ENCODE measurements at regions not wholly inside any gene's neighbourhood (a gene's known extent, or its start where the extent isn't known, plus 50 kb on each side); places are given as distances from the start of the nearest gene placed in this dataset.

DNA sequence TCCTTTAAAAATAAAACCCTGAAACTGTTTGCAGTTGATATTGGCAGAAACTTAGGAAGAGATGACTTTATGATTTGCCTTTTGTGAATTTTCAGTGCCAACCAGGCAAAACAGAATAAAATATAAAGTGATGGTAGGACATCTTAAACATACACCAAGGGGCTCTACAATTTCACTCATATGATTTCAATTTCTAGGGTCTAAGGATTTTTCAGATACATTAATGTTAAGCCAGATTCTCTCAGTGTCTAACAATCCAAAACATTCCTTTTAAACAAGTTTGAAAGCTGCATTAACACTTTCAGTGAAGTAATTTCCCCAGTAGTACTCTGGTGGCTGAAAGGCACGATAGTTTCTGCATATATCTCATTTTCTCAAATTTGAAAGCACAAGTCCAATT, 1262.0 kb upstream of the ADGRL3 start:
- DNase-seq: no peak

DNA sequence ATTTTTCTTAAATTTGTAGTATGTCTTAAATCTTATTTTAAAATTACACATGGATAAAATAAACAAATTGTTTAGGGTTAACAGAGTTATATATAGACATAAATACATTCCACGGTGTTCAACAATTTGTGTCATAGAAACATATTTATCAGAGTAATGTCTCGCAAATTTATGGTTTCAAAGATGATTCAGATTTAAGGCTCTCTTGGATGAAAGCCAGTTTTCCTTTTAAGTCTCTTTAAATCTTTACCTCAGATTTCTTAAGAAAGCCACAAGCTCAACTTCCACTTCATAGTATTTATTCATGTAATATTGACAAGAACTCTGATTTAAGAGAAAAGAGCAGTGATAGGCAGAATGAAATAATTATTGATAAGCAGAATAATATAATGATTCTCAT, 1254.8 kb upstream of the ADGRL3 start:
- DNase-seq: no peak

DNA sequence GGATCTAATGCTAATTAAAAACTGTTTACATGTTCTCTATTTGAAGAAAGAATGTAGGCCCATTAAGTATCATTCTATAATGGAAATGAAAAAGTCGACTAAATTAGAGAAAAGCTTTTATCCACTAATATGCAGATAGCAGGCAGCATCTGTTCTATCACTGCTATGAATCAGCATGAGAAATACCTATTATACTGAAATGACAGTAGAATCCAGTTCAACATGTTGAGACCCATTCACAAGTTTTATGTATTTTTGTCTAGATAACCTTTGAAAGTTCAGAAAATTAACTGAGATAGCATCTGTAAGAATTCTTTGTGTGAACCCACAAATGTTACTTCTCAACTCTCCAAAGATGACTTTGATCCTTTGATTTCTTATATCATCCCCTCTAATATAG, 1254.4 kb upstream of the ADGRL3 start:
- no peak for DNase-seq

DNA sequence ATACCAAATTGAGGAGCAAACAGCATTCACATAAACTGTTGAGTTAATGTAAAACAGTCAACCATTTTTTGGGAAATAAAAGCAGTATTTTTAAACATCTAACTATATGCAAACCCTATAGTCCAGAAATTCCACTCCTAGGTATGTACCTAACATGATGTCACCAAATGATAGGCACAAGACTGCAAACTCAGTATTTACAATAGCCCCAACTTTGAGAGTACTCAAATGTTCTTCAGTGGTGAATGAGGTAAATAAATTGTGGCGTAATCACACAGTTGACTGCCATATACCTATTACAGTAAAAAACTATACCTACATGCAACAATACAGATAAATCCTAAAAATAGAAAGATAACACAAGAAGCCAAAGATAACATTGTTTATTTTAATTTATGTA, 1243.8 kb upstream of the ADGRL3 start:
- DNase-seq: no peak

DNA sequence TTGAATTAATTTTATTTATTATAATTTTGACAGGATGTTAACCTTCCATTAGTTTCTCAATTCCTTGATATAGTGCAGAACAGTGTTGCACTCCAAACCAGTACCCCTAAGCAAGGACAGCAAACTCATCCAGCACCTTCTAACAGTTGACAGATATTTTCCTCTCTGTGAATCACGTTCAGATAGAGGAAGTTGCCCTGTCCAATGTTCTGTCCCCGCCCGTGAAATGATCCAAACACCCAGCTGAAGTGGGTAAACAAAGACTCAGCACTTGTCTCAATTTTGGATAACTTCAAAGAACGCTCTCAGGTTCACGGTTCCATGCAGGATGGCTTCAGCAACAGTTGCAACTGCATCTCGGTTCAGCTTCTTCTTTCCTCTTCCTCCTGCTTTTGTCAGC, 1240.0 kb upstream of the ADGRL3 start:
- DNase-seq: peak; percentile 8

DNA sequence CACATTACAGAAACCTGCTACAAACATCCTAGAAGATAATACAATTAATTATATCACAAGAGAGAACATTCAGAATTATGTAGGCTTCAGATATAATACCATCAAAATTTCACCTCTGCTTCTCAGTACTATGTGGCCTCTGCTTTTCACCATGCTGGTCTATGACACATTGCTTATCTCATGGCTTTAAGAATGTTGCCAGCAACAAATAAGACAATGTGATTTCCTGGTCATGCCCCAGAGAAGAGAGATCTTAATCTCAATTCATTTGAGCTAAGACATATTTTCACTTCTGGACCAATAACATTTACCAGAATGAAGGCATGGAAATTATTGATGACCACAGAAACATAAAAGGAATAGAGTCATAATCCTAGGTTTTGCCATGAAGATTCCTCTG, 1233.4 kb upstream of the ADGRL3 start:
- DNase-seq: peak; percentile 12

DNA sequence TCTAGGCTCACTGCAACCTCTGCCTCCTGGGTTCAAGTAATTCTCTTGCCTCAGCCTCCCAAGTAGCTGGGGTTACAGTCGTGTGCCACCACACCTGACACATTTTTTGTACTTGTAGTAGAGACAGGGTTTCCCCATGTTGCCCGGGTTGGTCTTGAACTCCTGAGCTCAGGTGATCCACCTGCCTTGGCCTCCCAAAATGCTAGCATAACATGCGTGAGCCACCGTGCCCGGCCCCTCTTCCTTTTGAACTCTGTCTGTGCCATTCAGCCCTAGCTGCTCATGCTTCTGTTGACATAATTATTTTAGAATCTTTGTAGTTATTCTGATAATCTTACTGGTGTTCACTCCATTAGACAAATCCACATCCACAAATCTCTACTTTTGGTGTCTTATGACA, 1231.3 kb upstream of the ADGRL3 start:
- no peak for DNase-seq

DNA sequence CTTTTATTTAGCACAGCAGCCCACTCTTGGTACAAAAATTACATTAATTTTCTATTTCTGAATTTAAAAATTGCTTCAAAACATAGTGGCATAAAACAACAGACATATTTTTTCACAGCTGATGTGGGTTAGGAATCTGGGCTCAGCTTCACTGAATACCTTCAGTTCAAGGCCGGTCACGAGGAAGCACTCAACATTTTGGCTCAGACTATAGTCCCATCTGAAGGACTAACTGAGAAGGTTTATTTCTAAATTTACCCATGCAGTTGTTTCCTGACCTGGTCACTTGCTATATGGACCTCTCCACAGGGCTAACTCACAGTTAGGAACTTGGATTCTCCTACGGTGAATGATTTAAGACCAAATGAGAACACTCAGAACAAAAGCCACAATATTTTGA, 1230.2 kb upstream of the ADGRL3 start:
- no peak for DNase-seq

DNA sequence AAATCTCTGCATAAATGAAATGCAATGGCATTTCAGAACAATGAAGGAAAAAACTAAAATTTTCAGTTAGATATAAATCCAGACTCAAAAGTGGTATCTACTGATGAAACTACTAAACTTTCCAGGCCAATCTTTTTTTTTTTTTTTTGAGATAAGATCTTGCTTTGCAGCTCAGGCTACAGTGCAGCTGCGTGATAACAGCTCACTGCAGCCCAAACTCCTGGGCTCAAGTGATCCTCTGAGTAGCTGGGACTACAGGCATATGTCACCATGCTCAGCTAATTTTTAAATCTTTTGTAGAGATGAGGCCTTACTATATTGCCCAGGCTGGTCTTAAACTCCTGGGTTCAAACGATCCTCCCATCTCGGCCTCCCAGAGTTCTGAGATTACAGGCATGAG, 1228.2 kb upstream of the ADGRL3 start:
- DNase-seq: peak; percentile 37

DNA sequence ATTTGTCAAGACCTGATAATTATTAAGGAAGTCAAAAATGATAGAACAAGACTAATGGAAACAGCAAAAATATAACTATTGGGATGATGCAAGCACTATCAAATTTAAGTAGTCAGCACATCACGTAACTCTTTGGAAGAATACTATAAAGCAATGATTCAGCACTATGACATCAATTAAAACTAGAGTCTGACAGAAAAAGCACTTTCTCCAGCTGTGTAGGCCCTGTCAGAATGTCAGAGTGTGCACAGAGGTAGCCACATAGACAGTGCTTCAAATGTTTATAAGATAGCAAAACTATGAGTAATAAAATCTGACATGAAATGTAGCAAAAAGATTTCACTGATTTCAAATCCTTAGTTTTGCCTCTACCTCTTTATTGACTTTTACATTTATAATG, 1226.6 kb upstream of the ADGRL3 start:
- DNase-seq: peak; percentile 65

DNA sequence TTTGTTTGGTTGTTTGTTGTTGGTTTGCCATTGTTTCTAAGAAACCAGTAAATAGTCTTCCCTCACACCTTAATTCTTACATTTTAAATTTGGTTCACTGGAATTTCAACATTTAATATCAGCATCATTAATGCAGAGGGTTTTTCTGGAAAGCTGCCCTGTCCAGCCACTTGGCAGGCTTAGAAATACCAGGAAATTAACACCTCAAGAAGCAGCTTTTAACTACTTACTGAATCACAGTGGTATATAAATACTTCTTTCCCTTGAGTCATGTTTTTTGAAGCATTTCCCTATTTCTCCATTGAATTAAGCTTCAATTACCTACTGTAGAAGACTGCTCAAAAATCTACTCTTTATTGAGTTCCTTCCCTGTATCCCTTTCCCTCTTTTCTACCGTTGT, 1221.1 kb upstream of the ADGRL3 start:
- DNase-seq: no peak

DNA sequence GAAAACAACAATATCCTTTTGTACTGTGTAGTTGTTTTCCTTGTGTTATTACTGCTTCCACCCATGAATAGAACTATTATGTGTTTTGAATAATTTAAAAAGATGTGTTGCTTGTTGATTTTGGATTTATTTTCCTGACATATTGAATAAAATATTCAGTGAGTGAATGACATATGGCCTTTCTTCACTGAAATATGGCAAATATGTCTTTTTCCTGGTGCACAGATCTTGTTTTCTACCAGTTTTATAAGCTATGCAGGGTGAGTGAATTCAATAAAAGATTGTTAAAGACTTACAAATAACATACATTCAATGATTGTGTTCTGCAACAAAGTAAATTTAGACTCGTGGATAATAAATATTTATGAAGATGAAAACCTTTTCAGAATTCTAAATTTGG, 1216.3 kb upstream of the ADGRL3 start:
- no peak for DNase-seq

DNA sequence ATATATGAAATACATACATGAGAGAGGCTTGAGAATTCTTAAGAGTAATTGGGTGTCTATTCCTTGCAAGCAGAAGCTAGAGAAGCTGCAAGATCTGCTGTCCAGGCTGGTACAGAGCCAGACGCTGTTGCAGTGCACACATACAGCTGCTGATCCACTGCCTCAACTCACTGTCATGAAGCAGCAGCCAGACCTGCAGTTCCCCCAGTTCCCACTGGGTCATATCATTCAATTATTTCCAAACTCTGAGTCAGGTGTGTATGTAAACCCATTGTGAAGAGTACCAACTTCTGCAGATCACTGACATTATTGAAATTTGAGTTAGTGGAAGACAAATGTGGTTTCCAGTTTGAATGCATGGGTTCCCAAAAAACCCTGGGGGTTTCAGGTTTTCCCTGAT, 1212.8 kb upstream of the ADGRL3 start:
- no peak for DNase-seq

DNA sequence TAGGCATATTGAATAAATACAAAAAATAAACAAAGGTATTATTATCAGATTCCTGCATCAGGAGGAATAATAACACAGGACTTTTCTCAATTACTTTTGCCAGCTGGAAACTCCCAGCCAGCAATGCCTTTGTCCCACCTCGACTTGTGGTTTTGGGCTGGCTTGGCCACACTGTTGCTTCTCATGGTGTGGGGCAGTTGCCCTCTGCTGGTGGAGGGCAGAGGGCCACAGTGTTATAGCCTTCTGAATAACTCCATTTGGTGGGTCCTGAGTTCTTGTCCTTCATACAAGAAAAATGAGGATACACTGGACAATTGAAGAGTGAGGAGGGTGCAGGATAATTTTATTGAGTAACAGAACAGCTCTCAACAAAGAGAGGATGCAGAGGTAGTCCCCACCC, 1206.0 kb upstream of the ADGRL3 start:
- DNase-seq: peak; percentile 5

DNA sequence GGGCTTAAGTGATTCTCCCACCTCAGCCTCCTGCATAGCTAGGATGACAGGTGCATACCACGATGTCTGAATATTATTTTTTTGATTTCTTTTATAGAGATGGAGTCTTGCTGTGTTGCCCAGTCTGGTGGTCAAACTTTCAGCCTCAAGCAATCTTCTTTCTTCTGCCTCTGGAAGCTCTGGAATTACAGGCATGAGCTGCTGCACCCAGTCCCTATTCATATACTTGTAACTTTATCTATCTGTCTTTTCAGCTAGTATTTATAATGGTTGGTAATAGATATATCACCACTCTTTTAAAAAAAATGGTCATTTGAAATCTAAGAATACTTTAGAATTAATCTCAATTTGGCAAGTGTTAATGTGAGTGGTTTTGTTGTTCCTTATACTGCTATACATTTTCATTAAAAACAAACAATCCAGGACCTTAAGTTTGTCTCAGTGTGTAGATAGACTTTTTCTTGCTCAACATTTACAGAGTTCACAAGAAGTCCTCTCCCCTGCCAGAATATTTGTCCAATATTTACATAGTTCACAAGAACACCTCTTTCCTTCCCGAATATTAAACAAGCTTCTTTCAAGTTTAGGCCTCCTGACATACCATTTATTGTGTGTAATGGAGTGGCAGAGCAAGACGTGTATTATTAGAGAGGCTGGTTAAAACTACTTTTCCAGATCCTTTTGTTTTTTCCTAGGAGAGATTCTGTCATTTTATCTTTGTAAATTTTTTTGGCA, 1197.4 kb upstream of the ADGRL3 start:
- DNase-seq: no peak

DNA sequence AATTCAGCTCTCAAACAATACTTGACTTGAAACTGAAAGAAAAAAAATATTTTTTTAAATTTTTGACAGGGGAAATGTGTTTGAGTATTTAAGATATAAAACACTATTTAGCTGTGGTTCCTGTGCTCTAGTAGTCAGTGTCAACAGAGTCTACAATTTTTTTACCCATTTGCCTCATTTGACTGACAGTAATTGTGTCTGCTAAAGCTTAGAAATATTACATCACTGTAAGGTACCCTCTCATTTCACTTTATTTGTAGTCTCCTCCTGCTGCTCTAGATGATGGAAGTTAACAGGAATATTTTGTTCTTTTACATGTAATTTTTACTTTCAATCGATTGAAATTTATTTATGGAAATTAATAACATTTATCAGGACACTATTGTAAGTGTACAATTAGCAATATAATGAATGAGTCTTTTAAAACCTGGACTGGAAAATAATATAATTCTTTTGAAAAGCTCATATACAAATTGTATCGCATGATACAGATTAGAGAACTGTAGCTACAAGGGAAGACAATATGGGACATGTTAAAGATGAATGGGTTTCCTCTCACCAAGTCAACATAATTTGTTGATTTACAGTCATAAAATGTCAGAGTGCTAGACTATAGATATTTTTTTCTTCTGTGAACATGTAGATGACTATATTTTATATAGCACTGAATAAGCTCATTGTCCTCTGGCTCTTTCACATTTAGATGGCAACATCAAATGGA, 1186.5 kb upstream of the ADGRL3 start:
- DNase-seq: no peak

DNA sequence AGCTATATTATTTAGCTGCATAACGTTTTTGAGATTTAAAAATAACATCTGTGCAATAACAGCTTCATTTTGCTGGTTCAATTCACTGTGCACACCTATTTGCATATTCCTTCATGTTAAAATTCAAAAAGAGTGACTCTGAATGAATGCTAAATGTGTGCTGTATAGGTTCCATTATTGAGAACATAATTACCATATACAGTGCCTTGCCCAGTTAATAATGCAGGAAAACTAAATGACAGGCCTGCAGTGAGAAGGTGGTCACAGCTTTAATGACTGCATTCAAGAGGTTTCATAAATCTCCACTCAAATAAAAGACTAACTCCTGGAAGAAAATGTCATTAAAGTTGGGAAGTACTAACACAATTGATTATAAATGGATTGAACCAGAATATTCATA, 1183.2 kb upstream of the ADGRL3 start:
- DNase-seq: no peak

DNA sequence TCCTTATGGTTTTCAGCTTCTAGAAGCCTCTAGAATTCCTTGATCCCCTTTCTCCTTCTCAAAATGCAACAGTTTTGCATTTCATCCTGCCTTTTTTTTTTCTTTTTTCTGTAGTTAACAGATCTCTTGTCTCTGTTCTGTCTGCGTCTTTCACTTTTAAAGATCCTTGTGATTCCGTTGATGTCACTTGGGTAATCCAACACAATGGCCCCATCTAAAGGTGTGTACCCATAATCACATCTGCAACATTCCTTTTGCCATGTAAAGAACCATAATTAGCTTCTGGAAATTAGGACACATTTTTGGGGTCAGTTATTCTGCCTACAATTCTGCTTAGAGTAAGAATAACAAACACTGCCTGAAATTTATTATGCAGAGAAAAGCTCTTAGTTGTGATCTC, 1180.9 kb upstream of the ADGRL3 start:
- peak; percentile 12 for DNase-seq

DNA sequence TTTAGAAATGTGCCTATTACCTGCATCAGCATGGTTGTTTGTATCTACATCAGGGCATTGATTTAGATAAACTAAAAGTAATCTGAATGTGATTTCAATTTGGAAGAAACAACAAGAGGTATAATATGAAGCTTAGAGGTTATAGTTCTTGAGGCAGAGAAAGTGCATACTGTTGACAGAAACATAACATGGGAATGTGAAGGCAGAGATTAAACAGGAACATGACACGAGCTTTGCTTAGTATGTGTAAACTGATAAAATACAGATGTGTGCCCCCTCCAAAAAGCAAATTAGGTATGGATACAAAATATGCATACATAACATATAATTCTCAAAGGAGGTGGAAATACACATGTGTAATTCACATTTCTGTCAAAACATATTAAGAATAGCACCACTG, 1180.2 kb upstream of the ADGRL3 start:
- no peak for DNase-seq

DNA sequence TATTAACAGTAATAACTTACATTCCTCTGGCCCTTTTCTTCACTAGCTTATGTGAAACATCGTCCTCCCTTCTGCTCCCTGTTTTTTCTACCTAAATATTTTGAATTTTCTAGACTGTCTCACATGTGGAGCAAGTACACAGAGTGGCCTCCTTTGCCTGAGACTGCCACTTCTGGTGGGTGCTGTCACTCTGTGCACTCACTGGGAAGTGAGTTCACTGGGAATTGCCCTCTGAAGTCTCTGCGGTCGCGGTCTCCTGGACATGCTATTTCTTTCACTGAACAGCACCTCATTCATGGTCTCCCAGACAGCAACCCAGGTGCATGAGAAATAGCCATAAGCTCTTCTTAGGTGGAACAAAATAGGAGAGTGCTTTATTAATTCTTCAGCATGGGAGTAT, 1179.7 kb upstream of the ADGRL3 start:
- no peak for DNase-seq

DNA sequence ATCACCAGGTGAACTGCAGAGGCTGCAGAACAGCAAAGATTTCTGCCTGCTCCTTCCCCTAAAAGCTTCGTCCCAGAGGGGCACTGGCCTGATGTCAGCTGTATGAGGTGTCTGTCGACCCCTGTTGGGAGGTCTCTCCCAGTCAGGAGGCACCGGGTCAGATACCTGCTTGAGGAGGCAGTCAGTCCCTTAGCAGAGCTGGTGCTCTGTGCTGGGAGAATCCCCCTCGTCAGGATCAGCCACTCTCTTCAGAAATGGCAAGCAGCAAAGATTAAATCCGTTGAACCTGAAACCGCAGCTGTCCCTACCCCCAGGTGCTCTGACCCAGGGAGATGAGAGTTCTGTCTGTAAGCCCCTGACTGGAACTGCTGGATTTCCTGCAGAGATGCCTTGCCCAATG, 1166.3 kb upstream of the ADGRL3 start:
- no peak for DNase-seq

DNA sequence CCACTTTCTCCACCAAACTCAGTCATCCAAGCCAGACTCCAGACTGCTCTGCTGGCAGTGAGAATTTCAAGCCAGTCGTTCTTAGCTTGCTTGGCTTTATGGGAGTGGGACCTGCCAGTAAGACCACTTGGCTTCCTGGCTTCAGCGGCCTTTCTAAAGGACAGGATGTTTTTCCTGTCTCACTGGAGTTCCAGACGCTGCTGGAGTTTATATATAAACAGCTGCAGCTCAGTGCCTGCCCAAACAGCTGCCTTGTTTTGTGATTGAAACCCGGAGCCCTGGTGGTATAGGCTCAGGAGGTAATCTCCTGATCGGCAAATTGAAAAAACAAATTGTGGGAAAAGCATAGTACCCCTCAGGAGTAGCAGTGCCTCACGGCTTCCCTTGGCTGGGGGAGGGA, 1165.8 kb upstream of the ADGRL3 start:
- DNase-seq: no peak

DNA sequence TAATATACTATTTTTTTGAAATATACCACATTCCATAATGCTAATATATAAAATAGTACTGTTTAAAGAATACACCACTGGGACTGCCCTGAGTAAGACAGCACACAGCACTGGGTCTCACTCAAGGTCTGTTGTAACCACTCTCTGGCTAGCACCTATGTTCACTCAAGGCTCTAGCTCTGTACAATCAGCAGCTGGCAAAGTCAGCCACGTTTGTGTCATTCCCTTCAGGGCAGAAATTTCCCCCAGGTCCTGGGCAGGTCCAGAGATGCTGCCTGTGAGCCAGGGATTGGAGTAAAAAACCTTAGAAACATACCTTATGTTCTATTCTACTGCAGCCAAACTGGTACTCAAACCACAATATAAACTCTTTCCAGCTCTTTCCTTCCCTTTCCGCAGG, 1160.2 kb upstream of the ADGRL3 start:
- DNase-seq: no peak

DNA sequence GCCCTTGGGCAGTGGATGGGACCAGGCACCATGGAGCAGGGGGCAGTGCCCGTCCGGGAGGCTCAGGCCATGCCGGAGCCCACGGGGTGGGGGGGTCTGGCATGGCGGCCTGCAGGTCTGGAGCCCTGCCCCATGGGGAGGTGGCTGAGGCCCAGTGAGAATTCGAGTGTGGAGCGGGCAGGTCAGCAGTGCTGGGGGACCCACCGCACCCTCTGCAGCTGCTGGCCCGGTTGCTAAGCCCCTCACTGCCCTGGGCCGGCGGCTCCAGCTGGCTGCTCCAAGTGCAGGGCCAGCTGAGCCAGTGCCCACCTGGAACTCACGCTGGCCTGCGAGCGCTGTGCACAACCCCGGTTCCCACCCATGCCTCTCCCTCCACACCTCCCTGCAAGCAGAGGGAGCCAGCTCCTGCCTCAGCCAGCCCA, 1157.9 kb upstream of the ADGRL3 start:
- DNase-seq: no peak

DNA sequence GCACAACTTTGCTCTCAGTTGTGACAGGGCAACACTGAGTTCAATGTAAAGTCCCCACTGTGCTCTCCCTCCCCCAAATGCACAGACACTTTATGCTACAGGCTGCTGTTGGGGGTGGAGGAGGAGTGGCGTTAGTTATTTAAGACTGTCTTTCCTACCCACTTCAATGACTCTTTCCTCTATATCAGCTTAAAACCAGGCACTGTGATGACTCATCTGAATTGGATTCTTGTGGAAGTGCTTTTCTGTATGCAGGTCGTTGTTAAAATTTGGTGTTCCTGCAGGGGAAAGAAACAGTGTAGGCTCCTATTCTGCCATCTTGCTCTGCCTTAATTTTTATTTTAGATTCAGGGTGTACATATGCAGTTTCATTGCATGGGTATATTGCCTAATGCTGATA, 1157.2 kb upstream of the ADGRL3 start:
- DNase-seq: peak; percentile 73

All from OCI-M1 (cell line).